Natural killer cell (primary cell): ENCODE measurements at regions not wholly inside any gene's neighbourhood (a gene's known extent, or its start where the extent isn't known, plus 50 kb on each side); places are given as distances from the start of the nearest gene placed in this dataset.

ENCODE experiments used
- ATAC-seq, 3 donors: fragments of 150-1000 bp in 2 of 3; fragments of 200-7000 bp in 1 of 3; cut with Tn5 transposase; 1 replicate in 1 of 3; 2 replicates in 2 of 3; pipeline ENCODE4 v1.10.0; 2021; ENCODE audit warnings: mild to moderate bottlenecking in 2 of 3, moderate library complexity in 2 of 3
- DNase-seq, 2 donors: peaks; one replicate each; pipeline versions ENCODE4 v3.0.0 to v3.0.0-alpha.2; 2013 to 2021; ENCODE audit warnings: mixed read lengths in 1 of 2
- H3K27ac ChIP-seq: one replicate; pipeline ENCODE4 v1.5.1; 2013; ENCODE audit warnings: mild to moderate bottlenecking, low read length
- H3K27me3 ChIP-seq: one replicate; pipeline ENCODE4 v1.6.1; 2013; ENCODE audit warnings: low read length; ENCODE audit not compliant: control insufficient read depth, insufficient read depth
- H3K36me3 ChIP-seq: one replicate; pipeline ENCODE4 v1.6.1; 2013; ENCODE audit warnings: low read length; ENCODE audit not compliant: control insufficient read depth, insufficient read depth
- H3K4me1 ChIP-seq: one replicate; pipeline ENCODE4 v1.6.1; 2013; ENCODE audit warnings: low read length; ENCODE audit not compliant: control insufficient read depth, insufficient read depth
- H3K4me3 ChIP-seq: one replicate; pipeline ENCODE4 v1.5.1; 2013; ENCODE audit warnings: low read length
- H3K9me3 ChIP-seq: one replicate; pipeline ENCODE4 v1.6.1; 2013; ENCODE audit warnings: low read length; ENCODE audit not compliant: control insufficient read depth, insufficient read depth
- H3K27ac Mint-ChIP-seq, 2 donors: one replicate each; pipeline ENCODE4 v1.8.0; 2022; ENCODE audit warnings: mild to moderate bottlenecking in 2 of 2, mixed read lengths in 2 of 2, moderate library complexity in 1 of 2
- H3K27me3 Mint-ChIP-seq, 2 donors: one replicate each; pipeline ENCODE4 v1.8.0; 2022; ENCODE audit warnings: low read depth in 2 of 2, mixed read lengths in 2 of 2
- H3K36me3 Mint-ChIP-seq: one replicate; pipeline ENCODE4 v1.8.0; 2022; ENCODE audit warnings: mixed read lengths
- H3K4me1 Mint-ChIP-seq, 2 donors: one replicate each; pipeline ENCODE4 v1.8.0; 2022; ENCODE audit warnings: mixed read lengths in 2 of 2
- H3K4me3 Mint-ChIP-seq: one replicate; pipeline ENCODE4 v1.8.0; 2022; ENCODE audit warnings: mild to moderate bottlenecking, moderate library complexity, mixed read lengths
- H3K9me3 Mint-ChIP-seq, 2 donors: one replicate each; pipeline ENCODE4 v1.8.0; 2022; ENCODE audit warnings: mixed read lengths in 2 of 2
- WGBS: methylation state at CpG from one replicate; pipeline ENCODE4 v1.1.7; 2013; ENCODE audit warnings: missing lambda C conversion rate; ENCODE audit not compliant: insufficient coverage; 5-methylcytosine and 5-hydroxymethylcytosine counted together
- intact Hi-C: fragments of 100-400 bp; cut with micrococcal nuclease; formaldehyde crosslinking; loops from one replicate; pipeline ENCODE4 v1.14.2; 2022
- TF ChIP-seq, protein P1 (sequence below): fragments of 200-600 bp; IDR thresholded peaks from one replicate; pipeline ENCODE4 v1.8.0; 2022; ENCODE audit warnings: antibody characterized with exemption

DNA sequence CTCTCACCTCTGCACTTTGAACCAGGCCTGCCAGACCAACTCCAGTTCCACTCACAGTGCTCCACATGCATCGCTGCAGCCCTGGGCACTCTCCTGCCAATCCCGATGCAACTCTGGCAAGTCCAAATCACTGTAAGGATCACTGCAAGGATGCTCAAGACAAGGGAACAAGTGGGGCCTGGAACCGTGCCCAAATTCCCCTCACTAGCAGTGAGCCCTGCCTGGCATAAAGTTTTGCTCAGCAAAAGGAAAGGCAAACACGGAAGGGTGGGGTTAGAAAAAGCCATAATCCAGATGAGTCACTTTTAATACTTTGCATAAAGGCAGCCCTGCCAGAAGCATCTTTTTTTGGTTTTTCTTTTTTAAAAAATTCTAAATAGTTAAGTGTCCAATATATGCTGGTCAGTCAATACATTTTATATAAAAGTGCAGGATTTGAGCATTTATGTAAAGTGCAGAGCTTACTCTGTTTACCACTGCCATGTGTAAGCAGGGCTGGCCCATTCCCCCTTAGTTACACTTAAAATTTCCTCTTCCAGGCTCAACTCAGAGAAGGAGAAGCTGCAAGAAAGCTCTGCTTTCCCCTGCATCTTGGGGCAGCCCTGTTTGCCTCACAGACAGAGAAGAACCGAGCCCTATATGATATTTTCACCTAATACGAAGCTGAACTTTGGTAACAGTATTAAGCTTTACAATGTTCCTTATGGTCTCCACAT lies 102.2 kb downstream of the CD47 start:
- H3K36me3 Mint-ChIP-seq = no peaks in the 10 kb centered on the region
- no peaks in the 10 kb centered on the region for H3K9me3 ChIP-seq
- no peaks in the 10 kb centered on the region for H3K9me3 Mint-ChIP-seq
- no peak overlapping the region for H3K4me3 ChIP-seq
- H3K36me3 ChIP-seq = no peaks in the 10 kb centered on the region
- TF ChIP-seq, protein P1, sequence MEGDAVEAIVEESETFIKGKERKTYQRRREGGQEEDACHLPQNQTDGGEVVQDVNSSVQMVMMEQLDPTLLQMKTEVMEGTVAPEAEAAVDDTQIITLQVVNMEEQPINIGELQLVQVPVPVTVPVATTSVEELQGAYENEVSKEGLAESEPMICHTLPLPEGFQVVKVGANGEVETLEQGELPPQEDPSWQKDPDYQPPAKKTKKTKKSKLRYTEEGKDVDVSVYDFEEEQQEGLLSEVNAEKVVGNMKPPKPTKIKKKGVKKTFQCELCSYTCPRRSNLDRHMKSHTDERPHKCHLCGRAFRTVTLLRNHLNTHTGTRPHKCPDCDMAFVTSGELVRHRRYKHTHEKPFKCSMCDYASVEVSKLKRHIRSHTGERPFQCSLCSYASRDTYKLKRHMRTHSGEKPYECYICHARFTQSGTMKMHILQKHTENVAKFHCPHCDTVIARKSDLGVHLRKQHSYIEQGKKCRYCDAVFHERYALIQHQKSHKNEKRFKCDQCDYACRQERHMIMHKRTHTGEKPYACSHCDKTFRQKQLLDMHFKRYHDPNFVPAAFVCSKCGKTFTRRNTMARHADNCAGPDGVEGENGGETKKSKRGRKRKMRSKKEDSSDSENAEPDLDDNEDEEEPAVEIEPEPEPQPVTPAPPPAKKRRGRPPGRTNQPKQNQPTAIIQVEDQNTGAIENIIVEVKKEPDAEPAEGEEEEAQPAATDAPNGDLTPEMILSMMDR = no peak
- H3K27ac ChIP-seq = peak overlapping the region; percentile 14
- peak; percentile 20 to 69 (median 34) for ATAC-seq
- peaks cover 19% of the 10 kb centered on the region for H3K4me1 ChIP-seq
- WGBS = 65% methylated on average over 6 of the region's 6 CpGs
- H3K27ac Mint-ChIP-seq = peak overlapping the region; percentile 34 to 85
- H3K4me1 Mint-ChIP-seq = peaks cover 22 to 32% of the 10 kb centered on the region in 2 donors
- H3K27me3 ChIP-seq = no peaks in the 10 kb centered on the region
- peaks cover 0 to 4% of the 10 kb centered on the region in 2 donors for H3K27me3 Mint-ChIP-seq
- intact Hi-C loops = no loop called here
- peak in 1 of 2 donors; percentile 30 for DNase-seq
- peak overlapping the region; percentile 76 for H3K4me3 Mint-ChIP-seq

DNA sequence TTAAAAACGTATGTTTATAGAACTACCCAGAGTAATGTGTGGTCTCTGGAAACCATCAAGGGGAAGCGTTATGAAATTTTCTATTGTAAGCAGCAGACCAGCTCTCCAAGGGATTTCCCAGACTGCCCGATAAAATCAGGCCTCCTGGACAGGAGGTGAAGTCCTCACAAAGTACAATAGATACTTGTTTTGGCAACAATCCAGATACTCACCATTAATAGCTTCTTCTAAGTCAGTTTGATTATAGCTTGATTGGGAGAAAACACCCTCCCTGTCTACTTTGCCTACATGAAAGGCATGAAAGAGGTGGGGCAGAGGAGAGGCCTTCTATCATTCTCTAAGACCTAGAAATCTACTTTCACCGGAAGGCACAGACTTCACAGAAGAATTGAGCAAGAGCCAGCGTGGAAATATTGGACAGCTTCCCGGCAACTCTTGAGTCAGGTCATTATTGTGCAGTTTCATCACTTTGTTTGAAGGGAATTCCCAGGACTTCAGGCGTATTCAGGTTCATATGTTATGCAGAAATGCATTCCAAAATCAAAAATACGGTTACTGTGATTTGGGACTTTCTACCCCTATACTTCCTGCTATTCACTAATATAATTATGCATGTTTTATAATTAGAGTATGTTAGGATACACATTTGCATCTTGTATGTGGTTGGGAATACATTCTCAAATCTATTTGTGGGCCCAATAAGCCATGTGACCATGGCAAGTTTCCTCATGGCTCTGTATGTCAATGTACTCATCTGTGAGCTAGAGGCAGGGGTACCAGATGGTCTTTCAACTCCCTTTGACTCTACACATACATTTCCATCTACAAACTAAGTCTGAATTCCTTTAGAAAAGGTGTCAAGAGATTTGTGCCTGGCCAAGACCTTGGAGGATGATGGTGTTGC lies 103.5 kb downstream of the CD47 start:
- WGBS = 86% methylated on average over 7 of the region's 8 CpGs
- H3K4me3 ChIP-seq = no peak overlapping the region
- Mint-ChIP-seq H3K36me3 (no peaks in the 10 kb centered on the region), H3K27me3 (no peaks in the 10 kb centered on the region), H3K4me3 (no peak overlapping the region), H3K4me1 (peaks cover 22 to 32% of the 10 kb centered on the region in 2 donors), H3K27ac (peak overlapping the region in 1 of 2 donors; percentile 70), H3K9me3 (no peaks in the 10 kb centered on the region)
- no peaks in the 10 kb centered on the region for H3K36me3 ChIP-seq
- TF ChIP-seq, protein P1 = no peak
- DNase-seq = no peak
- no peak overlapping the region for H3K27ac ChIP-seq
- H3K4me1 ChIP-seq = peaks cover 19% of the 10 kb centered on the region
- no peaks in the 10 kb centered on the region for H3K27me3 ChIP-seq
- H3K9me3 ChIP-seq = no peaks in the 10 kb centered on the region
- intact Hi-C loops = no loop called here
- no peak for ATAC-seq

DNA sequence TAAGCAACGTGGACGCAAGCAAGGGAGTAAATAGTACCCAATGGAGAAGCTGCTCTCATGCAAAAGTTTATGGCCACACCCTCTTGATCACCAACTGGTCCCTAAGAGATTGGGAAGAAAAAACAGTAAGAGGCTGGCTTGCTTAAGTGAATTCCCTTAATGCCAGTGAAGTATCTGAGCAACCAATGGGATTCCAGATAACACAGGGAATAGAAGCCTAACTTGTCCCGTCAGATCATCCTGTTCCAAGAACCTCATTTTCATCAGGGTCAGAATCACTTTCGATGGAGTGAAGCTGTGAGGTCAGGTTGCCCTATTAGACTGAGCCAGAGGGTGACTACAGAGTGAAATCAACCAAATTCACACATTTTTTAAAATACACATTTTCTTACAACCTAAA lies 104.3 kb downstream of the CD47 start:
- ATAC-seq (no peak), DNase-seq (no peak)
- H3K4me3 ChIP-seq = no peak overlapping the region
- H3K9me3 ChIP-seq = no peaks in the 10 kb centered on the region
- H3K4me1 ChIP-seq = peaks cover 19% of the 10 kb centered on the region
- Mint-ChIP-seq H3K36me3 (no peaks in the 10 kb centered on the region), H3K27ac (peak overlapping the region in 1 of 2 donors; percentile 70), H3K4me1 (peaks cover 22 to 32% of the 10 kb centered on the region in 2 donors), H3K27me3 (no peaks in the 10 kb centered on the region), H3K4me3 (no peak overlapping the region), H3K9me3 (no peaks in the 10 kb centered on the region)
- intact Hi-C loops = no loop called here
- WGBS = 92% methylated on average over 4 of the region's 4 CpGs
- no peaks in the 10 kb centered on the region for H3K27me3 ChIP-seq
- TF ChIP-seq, protein P1 = no peak
- H3K27ac ChIP-seq = no peak overlapping the region
- H3K36me3 ChIP-seq = no peaks in the 10 kb centered on the region
